ENCODE measurements at regions not wholly inside any gene's neighbourhood (a gene's known extent, or its start where the extent isn't known, plus 50 kb on each side); places are given as distances from the start of the nearest gene placed in this dataset.

DNA sequence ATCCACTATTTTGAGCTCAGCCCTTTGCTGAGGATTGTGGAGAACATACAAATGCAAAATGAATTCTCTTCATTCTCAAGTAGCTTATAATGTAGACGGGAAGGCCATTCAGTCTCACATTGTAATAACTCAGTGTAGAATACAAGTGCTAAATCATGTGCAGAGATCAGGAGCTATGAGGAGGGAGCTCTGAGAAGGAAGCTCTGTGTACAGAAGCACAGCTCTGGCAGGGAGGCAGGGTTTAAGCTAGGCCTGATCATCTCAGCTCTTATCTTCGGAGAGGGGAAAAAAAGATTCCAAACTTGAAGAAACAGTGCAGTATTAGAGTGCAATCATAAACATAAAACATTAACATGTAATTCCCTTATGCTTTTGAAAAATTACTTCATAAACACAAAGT, 291.1 kb upstream of the SKOR2 start:
- TF ChIP-seq, protein P1, sequence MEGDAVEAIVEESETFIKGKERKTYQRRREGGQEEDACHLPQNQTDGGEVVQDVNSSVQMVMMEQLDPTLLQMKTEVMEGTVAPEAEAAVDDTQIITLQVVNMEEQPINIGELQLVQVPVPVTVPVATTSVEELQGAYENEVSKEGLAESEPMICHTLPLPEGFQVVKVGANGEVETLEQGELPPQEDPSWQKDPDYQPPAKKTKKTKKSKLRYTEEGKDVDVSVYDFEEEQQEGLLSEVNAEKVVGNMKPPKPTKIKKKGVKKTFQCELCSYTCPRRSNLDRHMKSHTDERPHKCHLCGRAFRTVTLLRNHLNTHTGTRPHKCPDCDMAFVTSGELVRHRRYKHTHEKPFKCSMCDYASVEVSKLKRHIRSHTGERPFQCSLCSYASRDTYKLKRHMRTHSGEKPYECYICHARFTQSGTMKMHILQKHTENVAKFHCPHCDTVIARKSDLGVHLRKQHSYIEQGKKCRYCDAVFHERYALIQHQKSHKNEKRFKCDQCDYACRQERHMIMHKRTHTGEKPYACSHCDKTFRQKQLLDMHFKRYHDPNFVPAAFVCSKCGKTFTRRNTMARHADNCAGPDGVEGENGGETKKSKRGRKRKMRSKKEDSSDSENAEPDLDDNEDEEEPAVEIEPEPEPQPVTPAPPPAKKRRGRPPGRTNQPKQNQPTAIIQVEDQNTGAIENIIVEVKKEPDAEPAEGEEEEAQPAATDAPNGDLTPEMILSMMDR (conservative IDR thresholded peaks at IDR 0.05; ENCODE audit: low read length): no peak
- no peak overlapping the region for H3K4me3 ChIP-seq (ENCODE audit: low read length)
- no peak for DNase-seq (ENCODE audit: low read depth)

DNA sequence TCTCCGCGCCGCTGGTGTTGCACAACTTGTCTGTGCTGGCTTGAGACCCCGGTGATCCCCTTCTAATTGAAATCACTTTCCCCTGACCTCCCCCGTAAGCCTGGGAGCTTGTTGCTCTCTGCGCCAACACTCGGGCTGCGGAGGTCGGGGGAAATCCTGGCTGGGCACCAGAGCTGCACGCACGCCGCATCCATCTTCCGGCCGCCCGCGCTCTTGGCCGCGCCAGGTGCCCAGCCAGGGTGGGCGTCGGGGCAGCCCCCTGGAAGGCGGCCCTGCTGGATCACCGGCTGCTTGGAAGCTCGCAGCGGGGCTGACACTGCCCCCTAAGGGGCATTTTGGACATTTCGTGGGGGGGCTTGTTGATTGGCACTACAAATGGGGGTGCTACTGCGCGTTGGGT, 280.3 kb upstream of the SKOR2 start:
- no peak for DNase-seq (ENCODE audit: low read depth)
- H3K4me3 ChIP-seq (ENCODE audit: low read length): no peak overlapping the region
- TF ChIP-seq, protein P1 (conservative IDR thresholded peaks at IDR 0.05; ENCODE audit: low read length): peak; percentile 24; the same call in 1 of the 2 replicates

DNA sequence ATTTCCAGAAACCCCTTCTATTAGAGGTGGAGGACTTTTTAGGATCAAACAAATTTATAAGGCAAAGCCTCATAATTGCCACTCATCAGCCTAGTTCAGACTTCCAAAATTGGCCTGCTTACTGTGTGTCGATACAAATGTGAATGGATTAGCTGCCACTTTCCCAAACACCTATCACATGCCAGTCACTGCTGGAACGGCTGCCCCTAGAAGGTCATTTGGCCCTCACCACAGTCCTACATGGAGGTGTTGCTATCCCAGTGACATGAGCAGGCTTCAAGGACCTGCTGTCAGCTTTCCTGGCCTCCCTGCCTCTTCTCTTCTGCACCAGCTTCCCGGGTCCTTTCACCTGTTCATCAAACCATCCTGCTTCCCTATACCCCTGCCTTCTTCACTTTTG, 279.2 kb upstream of the SKOR2 start:
- no peak for DNase-seq (ENCODE audit: low read depth)
- TF ChIP-seq, protein P1 (conservative IDR thresholded peaks at IDR 0.05; ENCODE audit: low read length): no peak
- H3K4me3 ChIP-seq (ENCODE audit: low read length): no peak overlapping the region

DNA sequence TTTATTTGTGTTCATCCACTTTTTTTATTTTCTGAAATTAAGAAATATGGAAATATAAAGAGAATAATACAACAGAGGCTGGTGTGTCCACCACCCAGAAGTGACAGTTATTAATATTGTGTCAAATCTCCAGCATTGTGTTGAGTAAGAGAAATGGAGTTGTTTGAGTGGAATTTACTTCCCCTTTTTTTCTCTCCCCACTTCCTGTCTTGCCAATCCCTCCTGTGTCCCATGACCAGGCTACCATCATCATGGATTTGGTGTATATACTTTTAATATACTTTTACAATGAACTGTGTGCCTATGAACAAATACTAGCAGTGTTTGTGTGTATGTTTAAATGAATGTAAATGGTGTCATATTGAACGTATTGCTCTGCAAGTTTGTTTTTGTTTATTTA, 276.9 kb upstream of the SKOR2 start:
- no peak overlapping the region for H3K4me3 ChIP-seq (ENCODE audit: low read length)
- no peak for DNase-seq (ENCODE audit: low read depth)
- TF ChIP-seq, protein P1 (conservative IDR thresholded peaks at IDR 0.05; ENCODE audit: low read length): no peak

DNA sequence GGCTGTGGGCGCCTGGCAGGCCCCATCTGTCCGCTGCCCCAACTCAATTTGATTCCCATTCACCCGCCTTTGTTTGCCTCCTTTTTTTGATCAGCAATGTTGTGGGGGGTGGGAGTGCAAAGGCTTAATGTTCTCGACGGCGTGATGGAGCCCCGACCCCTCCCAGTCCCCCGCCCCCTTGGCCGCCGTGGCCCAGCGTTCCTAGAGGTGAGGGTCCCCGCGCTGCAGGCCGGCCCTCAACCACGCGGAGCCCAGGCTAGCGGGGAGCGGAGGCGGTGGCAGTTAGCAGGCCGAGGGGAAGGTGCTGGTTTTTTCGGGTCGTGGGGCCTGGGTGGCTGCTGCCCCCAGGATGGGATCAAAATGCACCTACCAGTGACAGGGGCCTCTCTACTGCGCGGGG, 274.7 kb upstream of the SKOR2 start:
- TF ChIP-seq, protein P1 (conservative IDR thresholded peaks at IDR 0.05; ENCODE audit: low read length): no peak
- DNase-seq (ENCODE audit: low read depth): no peak
- no peak overlapping the region for H3K4me3 ChIP-seq (ENCODE audit: low read length)

DNA sequence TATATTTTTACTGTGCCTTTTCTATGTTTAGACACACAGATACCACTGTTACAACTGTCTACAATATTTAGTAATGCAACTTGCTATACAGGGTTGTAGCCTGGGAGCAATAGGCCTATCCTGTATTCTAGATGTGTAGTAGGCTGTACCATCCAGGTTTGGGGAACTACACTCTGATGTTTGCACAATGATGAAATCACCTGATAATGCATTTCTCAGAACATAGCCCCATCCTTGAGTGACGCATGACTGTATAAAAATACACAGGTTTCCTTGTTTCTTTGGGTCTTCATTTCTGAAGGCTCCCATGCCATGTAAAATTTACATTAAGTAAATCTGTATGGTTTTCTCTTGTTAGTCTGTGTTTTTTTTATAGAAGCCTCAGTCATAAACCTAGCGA, 270.9 kb upstream of the SKOR2 start:
- DNase-seq (ENCODE audit: low read depth): no peak
- H3K4me3 ChIP-seq (ENCODE audit: low read length): no peak overlapping the region
- TF ChIP-seq, protein P1 (conservative IDR thresholded peaks at IDR 0.05; ENCODE audit: low read length): no peak

DNA sequence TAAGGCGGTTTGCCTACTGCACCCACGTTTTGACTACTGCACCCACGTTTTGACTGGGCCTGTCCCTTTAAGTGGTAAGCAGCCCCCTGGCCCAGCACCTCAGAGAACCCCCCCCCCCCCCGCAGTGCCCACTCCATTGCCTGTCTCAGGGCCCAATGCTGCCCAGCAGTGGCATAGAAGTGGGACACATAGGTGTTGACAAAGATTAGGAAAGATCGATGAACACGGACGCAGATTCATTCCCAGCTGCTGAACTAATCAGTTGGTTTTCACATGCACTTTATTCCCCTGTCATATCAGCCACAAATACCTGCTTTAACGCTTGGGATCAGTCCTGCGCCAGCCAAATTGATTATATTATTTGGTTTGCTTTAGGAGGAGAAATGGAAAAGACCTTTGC, 268.8 kb upstream of the SKOR2 start:
- no peak for DNase-seq (ENCODE audit: low read depth)
- H3K4me3 ChIP-seq (ENCODE audit: low read length): no peak overlapping the region
- TF ChIP-seq, protein P1 (conservative IDR thresholded peaks at IDR 0.05; ENCODE audit: low read length): no peak
